ENCODE measurements at regions not wholly inside any gene's neighbourhood (a gene's known extent, or its start where the extent isn't known, plus 50 kb on each side); places are given as distances from the start of the nearest gene placed in this dataset.

DNA sequence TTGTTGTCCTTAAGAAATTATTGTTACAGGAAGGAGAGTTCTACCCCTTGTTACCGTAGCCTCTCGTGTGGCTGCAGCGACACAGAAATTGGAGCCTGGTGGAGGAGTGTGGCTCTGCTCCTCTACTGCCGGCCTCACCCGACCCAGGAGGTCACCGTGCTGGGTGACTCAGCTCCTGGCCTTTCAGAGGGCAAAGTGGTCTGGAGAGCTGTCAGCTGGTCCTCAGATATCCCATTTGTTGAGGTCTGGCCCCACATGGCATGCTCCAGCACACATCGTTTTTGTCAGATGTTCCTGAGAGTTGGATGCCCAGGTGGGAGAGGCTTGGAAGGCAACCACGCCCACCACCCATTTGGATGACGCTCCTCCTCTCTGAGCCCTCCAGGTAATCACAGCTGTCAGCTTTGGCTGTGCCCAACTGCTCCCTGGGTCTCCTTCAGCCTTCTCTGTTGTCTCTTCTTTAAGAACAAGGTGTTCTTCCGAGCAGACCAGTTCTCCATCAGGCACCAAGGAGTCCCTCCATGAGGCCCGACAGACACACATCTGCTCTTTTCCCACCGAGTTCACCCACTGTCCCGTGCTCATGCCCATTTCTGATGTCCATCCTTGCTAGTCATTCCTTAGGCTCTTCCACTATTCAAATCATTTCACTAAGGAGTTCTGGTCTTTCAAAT, 80.3 kb downstream of the RAMP3 start:
- DNase-seq (ENCODE audit: low spot score) (no peak), ATAC-seq (peak; percentile 51; the same call in 1 of the 3 replicates), FAIRE-seq (no peak)
- H3K4me1 ChIP-seq (ENCODE audit: insufficient read depth, low read length): no peaks in the 10 kb centered on the region
- CTCF ChIA-PET (ENCODE audit: low intra/inter-chr PET ratio, low total read pairs): no interaction called here
- TF ChIP-seq MED8 (CRISPR knock-in tag; IDR thresholded peaks at IDR 0.05; ENCODE audit: insufficient replicate concordance): no peak
- H4K20me1 ChIP-seq (ENCODE audit: insufficient read depth, low read length): no peaks in the 10 kb centered on the region
- H3K27ac ChIP-seq (ENCODE audit: extremely low read length, insufficient read depth, low read length): no peak overlapping the region
- H3K4me2 ChIP-seq (ENCODE audit: low read depth, low read length): no peak overlapping the region
- no peak overlapping the region for H3K4me3 ChIP-seq (replicated peaks in 1 of 3; ENCODE audit: insufficient read depth in 1 of 3, low read depth in 2 of 3, low read length in 3 of 3)
- no peak overlapping the region for H3K9ac ChIP-seq (ENCODE audit: insufficient read depth, low read depth, low read length)
- WGBS (ENCODE audit: low lambda C conversion rate): 23% methylated on average over 8 of the region's 13 CpGs
- intact Hi-C loops (cut with micrococcal nuclease; ENCODE audit: unreplicated experiment) (no loop called here), in situ Hi-C loops (cut with HindIII; ENCODE audit: extremely low pct_ligation_motif_present, low pct_unique_long_range_greater_than_20kb) (no loop called here)
- no peaks in the 10 kb centered on the region for H3K36me3 ChIP-seq (replicated peaks in 1 of 2; ENCODE audit: control insufficient read depth in 1 of 2, insufficient read depth in 2 of 2, low read length in 2 of 2)
- no peaks in the 10 kb centered on the region for H3K79me2 ChIP-seq (ENCODE audit: insufficient read depth, low read length)
- H3K9me3 ChIP-seq (ENCODE audit: low read length): no peaks in the 10 kb centered on the region
- POLR2A ChIA-PET: no interaction called here
- no peak overlapping the region for H2AFZ ChIP-seq (ENCODE audit: low read length)
- no TSS peak for BruUV-seq (replicated peaks)
- H3K27me3 ChIP-seq (ENCODE audit: control insufficient read depth in 1 of 2, insufficient read depth in 2 of 2, low read length in 2 of 2): peaks cover 2 to 36% of the 10 kb centered on the region in 2 experiments; a peak in 3 of 5 replicates

- Histone ChIP-seq H3K9ac (ENCODE audit: insufficient read depth, low read depth, low read length) (no peak overlapping the region), H3K9me3 (ENCODE audit: low read length) (no peaks in the 10 kb centered on the region), H2AFZ (ENCODE audit: low read length) (no peak overlapping the region), H3K4me2 (ENCODE audit: low read depth, low read length) (no peak overlapping the region), H3K36me3 (replicated peaks in 1 of 2; ENCODE audit: control insufficient read depth in 1 of 2, insufficient read depth in 2 of 2, low read length in 2 of 2) (no peaks in the 10 kb centered on the region), H3K27me3 (ENCODE audit: control insufficient read depth in 1 of 2, insufficient read depth in 2 of 2, low read length in 2 of 2) (peaks cover 2 to 29% of the 10 kb centered on the region in 2 experiments; a peak in 3 of 5 replicates), H4K20me1 (ENCODE audit: insufficient read depth, low read length) (no peaks in the 10 kb centered on the region), H3K27ac (ENCODE audit: extremely low read length, insufficient read depth, low read length) (no peak overlapping the region), H3K4me1 (ENCODE audit: insufficient read depth, low read length) (no peaks in the 10 kb centered on the region), H3K79me2 (ENCODE audit: insufficient read depth, low read length) (no peaks in the 10 kb centered on the region), H3K4me3 (replicated peaks in 1 of 3; ENCODE audit: insufficient read depth in 1 of 3, low read depth in 2 of 3, low read length in 3 of 3) (no peak overlapping the region)
- no peak for TF ChIP-seq PAX8 (CRISPR knock-in tag; IDR thresholded peaks at IDR 0.05; ENCODE audit: borderline replicate concordance)
- no peak for TF ChIP-seq ZNF235 (CRISPR knock-in tag; IDR thresholded peaks at IDR 0.05; ENCODE audit: borderline replicate concordance)
- TF ChIP-seq ZMYM4 (CRISPR knock-in tag; IDR thresholded peaks at IDR 0.05): no peak
- TF ChIP-seq SIN3A (IDR thresholded peaks at IDR 0.05; ENCODE audit: borderline replicate concordance, low read depth, low read length): no peak
- TF ChIP-seq KLF16 (CRISPR knock-in tag; IDR thresholded peaks at IDR 0.05): no peak
- no peak for TF ChIP-seq ZNF766 (CRISPR knock-in tag; IDR thresholded peaks at IDR 0.05; ENCODE audit: borderline replicate concordance)
- no peak for TF ChIP-seq MED13 (CRISPR knock-in tag; IDR thresholded peaks at IDR 0.05)
- no peak for TF ChIP-seq ZNF660 (CRISPR knock-in tag; IDR thresholded peaks at IDR 0.05; ENCODE audit: borderline replicate concordance, low read depth)
- no peak for TF ChIP-seq HDAC1 (CRISPR knock-in tag; IDR thresholded peaks at IDR 0.05)
- BruUV-seq (replicated peaks): no TSS peak
- FAIRE-seq (no peak), DNase-seq (ENCODE audit: low spot score) (no peak), ATAC-seq (no peak)
- intact Hi-C loops (cut with micrococcal nuclease; ENCODE audit: unreplicated experiment): no loop called here
- 15% methylated on average over 5 of the region's 5 CpGs for WGBS (ENCODE audit: low lambda C conversion rate)
- in situ Hi-C loops (cut with HindIII; ENCODE audit: extremely low pct_ligation_motif_present, low pct_unique_long_range_greater_than_20kb): no loop called here
- POLR2A ChIA-PET: no interaction called here
- CTCF ChIA-PET (ENCODE audit: low intra/inter-chr PET ratio, low total read pairs): no interaction called here
Observed at GRCh38 chr7:45238806-45239205, 81.2 kb downstream of the RAMP3 start.
